GM21367 (cell line): ENCODE measurements at regions not wholly inside any gene's neighbourhood (a gene's known extent, or its start where the extent isn't known, plus 50 kb on each side); places are given as distances from the start of the nearest gene placed in this dataset.
"Not testable (repeated sequence)": the region's sequence is repeated elsewhere in the genome, so short reads cannot be mapped to it uniquely, and the experiment has no call there.

ENCODE experiments used
- ATAC-seq: cut with Tn5 transposase; IDR thresholded peaks from one replicate; pipeline ENCODE4 v1.9.1; 2021; ENCODE audit not compliant: unreplicated experiment

DNA sequence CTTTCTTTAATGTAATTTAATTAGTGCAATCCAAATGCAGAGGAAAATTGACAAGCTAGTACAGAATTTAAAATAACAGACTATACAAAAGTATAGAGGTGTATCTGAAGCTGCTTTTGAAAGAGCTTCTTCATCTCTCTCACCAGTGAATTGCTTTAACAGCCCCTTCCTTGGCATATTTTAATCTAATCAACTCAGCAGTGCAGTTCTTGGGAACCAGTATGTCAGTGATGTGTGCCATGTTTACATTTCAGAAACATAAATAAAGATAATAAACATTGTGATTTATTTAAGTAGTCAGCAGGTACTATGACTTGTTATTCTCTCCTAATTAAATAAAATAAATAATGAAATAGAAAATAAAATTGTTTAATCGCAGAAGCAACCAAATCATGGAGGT is 1260.6 kb downstream of the NCAM2 start:
- no peak for ATAC-seq

DNA sequence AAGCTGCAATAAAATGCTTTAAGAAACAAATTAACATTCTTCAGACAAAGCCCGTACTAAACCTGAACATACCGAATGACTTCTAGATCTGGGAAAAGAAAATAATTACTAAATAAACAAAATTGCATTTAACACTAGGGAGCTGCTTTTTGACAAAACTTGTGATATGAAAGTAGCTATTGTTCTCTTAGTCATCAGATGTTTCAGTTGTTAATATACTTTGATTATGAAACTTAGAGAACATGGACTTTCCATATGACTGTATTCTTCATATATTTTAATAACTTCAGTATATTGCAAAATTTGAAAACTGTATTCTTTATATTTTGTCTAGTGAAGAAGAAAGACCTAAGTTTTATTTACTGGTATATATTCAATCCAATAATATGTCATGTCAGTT is 1262.1 kb downstream of the NCAM2 start:
- ATAC-seq, result no peak

DNA sequence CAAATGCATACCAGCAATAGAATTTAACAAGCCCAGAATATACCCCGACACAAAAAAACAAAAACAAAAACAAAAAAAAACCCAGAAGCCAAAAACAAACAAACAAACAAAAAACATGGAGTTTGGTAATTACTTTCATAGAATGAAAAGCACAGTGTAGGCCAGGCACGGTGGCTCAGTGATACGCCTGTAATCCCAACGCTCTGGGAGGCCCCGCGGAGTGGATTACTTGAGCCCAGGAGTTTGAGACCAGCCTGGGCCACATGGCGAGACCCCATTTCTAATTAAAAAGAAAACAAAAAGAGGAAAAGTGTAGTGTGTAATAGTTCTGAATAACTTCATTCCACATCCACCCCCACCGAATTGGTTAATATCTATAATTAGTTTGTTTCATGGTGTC is 1265.7 kb downstream of the NCAM2 start:
- ATAC-seq, result no peak

DNA sequence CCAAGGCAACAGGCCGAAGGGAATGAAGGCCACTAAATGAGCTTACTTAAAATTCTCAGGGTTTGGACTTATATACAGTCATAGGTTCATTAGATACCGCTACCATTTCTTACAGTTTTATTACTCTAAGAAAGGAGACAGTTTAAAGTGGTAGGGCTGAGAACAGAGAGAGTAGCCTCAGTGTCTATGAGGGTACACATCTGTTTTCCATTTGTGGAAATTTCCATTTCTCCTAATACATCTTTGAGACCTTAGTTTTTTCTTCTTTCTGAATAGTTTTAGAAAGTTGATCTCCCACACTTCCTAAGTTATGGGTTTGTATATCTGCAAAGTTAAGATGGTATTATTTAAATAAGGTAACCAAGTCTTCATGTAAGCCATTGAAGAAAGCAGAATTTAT is 1279.1 kb downstream of the NCAM2 start:
- no peak for ATAC-seq

DNA sequence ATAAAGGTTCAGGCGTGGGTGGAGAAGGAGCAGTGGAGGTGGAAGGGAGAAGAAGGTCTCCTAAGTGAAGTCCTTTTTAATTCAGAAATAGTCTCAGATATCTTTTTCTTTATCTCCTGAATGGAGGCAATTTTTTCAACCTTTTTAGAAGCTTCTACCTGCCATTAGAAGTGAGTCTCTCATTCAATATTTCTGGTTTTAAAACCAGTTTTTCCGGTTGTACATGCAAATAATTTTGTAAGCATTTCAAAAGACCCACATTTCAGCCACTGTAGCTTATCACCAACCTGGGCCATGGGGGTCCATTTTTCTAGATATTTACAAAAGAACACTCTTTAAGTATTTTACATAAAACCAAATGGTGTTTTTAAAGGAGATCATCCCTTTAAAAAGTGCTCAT is 1280.2 kb downstream of the NCAM2 start:
- no peak for ATAC-seq

DNA sequence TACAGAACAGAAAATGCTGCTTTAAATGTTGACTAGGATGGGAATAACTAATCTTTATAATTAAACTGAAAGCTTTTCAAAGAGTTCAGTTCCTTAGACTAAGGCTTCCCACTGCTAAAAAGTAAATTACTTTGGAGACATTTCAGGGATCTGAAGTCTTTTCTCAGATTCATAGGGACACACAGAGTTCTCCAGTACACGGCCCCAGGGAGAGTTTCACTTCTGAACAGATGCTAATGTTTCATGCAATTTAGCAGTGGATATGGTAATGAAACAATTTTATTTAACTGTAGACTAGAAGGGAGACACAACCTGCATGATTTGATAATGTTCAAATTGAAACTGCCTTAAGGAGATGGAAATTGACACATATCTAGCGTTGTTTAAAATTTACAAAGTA is 1282.6 kb downstream of the NCAM2 start:
- ATAC-seq, result no peak

DNA sequence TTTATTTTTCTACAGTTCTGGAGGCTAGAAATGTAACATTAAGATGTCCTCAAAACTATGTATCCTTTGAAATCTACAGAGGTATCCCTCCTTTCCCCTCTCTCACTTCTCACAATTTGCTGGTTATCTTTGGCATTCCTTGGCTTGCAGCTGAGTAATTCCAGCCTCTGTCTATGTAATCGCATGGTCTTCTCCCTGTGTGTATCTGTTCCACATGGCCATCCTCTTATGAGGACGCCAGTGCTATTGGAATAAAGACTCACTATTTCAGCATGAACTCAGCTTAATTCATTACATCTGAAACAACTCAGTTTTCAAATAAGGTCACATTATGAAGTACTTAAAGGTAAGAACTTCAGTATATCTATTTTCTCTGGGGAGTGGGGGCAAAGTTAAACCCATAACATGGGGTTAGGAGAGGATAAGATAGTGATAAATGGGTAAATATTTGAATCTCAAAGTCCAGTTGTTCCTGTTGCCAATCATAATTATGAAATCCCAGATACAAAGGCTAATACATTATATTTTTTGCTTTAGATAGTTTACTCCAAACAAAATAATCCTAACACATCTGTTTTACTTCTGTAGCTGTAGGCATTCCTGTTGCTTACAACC is 1290.8 kb downstream of the NCAM2 start:
- ATAC-seq, result no peak

DNA sequence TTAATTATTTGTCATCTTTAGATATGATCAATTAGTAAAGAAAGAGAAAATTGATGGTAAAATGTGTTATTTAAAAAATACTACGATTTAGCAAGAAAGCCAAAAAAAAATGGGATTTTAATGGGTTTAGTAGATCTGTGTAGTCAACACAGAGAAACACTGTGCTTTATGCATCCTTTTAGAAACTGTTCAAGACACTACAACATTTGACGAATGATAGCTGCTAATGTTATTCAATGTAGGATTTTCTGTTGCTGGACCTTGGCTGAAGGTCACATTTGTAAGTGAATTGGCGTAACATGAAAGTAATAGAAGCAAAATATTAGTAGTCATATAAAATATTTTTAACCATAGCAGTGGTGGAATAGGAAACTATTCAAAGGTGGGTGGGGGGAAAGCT is 1293.9 kb downstream of the NCAM2 start:
- no peak for ATAC-seq

DNA sequence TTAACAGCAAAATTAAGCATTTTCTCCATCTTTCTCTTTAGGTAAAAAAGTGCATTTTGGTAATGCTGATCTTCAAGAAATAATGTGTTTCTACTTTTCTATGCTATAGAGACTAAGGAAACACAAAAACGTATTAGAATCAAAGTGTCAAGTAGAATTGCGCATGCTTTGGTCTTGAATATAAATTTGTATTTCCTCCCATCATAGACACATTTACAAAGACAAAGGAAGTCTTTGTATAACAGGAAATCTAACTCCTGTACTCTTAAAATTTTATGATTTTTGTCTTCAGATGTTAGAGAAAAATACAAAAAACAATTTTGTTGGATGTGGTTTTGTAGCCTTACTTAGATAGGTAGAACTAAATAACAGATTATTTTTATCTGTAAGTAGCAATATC is 1299.4 kb downstream of the NCAM2 start:
- no peak for ATAC-seq

DNA sequence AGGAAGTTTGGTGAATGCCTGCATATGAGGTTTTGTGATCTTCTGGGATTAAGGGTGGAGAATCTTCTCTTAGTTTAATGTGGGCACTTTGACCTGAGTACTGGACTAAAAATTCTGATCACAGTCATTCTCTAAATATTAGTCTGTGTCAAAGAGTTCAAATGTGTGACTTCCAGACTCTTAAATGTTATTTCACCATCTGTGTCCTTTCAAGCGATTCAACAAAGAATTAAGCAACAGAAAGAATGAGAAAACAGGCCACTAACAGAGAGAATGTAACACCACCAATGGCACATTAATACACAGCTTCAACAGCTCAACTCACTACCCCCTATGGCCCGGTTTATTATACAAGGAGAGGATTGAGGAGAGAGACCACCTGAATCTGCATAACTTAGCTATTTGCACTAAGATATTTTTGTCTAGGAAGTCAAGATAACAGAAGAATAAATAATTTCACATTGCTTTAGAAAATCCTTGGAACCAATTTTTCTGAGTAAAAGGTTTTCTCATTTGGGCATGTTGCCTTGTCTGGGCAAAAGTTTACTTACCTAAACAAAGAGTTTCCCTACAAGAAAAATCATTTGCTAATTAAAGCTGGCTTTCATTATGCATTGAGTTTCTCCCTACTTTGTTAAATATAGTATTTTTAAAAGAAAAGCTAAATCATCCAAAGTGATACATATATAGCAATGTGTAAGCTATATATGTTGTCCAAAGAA is 1313.7 kb downstream of the NCAM2 start:
- no peak for ATAC-seq

DNA sequence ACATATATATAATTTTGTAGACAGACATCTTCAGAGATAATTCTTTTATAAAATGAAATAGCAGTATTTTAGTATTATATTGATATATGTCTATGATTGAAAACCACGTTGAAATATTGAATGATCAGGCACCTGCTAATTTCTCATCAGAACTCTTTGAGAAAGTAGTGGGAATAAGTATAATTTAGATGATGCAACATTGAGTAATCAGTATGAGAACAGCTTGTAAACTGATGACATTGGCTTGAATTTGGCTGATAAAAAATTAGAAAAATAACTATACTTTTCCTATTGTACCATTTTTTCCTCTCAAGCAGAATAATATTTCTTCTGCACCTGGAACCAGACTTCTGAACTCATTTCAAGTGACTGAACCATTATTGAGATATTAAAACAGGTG is 1316.8 kb downstream of the NCAM2 start:
- ATAC-seq, result no peak

DNA sequence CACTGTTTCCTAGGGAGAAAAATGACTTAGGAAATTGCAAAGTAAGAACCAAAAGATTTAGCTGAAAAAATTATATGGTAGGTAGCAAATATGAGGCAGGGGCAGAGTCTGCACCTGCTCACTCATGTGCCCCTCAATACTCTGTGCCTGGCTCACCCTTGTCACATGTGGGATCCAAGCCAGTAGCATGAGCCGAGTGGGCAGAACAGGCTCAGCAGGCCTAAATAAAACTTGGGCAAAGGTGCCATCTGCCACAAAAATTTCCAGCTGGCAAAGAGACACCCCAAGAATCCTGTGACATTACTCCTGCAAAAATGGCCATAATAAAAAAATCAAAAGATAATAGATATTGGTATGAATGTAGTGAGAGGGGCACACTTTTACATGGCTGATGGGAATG is 1321.2 kb downstream of the NCAM2 start:
- ATAC-seq, result no peak

DNA sequence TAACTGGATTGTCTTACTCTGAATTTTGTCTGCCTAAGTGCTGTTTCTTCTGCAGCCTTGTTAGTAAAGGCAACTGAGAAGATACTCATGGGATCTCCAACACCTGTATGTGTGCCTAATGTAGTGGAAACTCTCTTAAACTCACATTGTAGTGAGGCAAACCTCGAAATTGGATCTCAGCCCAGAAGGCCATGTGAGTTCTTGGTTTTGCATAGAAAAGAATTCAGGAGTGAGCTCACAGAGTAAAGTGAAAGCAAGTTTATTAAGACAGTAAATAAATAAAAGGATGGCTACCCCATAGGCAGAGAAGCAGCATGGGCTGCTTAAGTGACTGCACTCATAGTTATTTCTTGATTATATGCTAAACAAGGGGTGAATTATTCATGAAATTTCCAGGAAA is 1344.7 kb downstream of the NCAM2 start:
- ATAC-seq, result no peak

DNA sequence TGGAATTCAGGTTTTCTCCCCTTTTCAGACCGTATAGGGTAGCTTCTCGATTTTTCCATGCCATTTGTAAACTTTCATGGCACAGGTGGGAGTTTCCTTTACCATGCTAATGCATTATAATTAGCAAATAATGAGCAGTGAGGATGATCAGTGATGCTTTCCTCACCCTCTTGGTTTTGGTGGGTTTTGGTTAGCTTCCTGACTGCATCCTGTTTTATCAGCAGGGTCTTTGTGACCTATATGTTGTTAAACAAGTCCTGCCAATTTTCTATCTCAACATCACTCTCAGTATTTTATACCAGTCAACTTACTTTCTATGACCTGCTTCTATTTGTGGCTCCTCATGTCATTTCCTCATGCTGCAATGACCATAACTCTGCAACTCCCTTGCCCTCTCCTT is 1345.1 kb downstream of the NCAM2 start:
- ATAC-seq, result no peak

DNA sequence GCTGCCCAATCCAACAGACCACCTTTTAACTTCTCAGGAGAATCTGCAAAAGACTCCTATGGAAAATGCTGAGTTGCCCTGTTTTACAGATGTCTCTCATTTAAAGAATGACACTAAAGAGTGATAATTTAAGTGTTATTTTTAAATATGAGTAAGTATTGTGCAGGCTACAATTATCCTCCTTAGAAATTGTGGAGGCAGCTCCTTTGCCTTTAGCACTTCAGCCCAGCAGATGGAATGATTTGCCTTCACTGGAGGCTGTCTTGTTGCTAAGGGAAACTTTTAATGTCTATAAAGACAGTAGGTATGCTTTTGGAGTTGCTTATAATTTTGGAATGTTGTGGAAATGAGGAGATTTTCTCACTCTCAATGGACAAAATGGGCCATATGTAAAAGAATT is 1345.5 kb downstream of the NCAM2 start:
- ATAC-seq, result no peak

DNA sequence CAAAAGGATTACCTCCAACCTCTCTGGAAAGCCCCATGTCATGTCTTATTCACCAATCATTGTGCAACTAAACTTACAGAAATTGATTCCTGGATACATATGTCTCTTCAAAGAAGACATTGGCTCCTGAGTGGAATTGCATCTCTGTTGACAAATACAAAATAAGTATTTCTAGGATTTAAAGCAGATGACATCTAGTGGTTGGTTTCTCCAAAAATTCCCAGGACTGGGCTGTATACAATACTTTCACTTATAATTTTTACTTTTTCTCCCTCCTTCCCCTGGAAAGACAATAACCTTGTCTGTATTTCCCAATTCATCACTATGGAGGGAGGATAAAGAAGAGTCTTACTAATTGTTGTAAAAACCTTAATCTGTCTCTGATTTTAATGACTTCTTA is 1347.4 kb downstream of the NCAM2 start:
- no peak for ATAC-seq

DNA sequence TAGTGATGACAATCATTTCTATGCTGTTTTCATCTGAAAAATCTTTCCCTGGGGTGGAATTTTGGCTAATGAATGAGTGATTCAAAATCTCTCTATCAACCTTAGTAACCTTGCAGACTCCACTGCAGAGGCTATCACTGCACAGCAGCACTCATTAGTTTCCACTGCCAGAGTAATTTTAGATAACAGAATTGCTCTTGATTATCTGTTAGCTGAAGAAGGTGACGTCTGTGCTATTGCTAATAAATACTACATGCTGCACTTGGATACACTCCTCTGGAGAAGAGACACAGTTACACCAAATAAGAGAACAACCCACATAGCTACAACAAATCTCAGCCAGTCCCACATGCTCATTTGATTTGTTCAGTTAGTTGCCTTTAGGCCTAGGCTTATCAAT is 1348.4 kb downstream of the NCAM2 start:
- ATAC-seq, result no peak

DNA sequence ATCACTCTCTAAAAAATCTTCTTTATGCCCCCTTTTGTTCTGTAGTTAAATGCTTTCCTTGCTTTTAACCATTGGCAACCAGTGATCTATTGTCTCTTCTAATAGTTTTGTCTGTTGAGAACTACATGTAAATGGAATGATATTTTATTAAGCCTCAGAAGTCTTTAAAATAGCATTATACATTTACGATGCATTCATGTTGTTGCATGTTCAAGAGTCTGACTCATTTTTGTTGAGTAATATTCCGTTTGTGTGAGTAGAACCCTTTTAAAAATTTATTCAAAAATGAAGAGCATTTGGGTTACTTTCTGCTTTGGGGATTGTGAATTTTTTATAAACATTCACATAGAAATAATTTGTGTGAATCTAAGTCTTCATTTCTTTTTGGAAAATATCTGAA is 1352.9 kb downstream of the NCAM2 start:
- no peak for ATAC-seq

DNA sequence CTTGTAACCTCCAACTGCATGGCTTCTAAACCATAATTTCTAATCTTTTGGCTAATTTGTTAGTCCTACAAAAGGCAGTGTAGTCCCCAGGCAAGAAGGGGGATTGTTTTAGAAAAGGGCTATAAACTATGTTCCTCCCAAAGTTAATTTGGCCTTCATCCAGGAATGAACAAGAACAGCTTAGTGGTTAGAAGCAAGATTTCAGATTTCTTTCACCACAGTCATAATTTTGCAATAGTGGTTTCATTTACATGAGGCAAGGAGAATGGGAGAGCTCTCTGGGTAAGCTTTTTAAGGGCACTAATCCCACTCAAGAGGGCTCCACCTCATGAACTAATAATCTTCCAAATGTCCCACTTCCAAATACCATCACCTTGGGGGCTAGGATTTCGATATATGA is 1353.9 kb downstream of the NCAM2 start:
- no peak for ATAC-seq

DNA sequence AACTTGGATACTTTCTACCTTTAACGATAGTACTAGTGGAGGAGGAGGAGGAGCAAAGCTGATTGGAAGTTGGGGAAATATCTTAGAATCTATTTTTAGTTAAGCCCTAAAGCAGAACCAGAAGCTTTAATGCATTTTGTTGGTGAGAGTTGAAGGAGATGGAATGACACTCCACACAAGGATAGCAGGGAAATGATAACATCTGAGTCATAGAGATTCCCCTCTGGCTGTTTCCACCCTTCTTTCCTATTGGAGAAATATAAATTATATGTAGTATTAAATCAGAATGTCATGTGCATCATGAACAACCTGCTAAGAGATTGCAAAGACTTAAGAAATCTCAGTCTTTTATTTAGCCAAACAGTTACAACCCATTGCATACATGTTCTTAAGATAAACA is 1357.7 kb downstream of the NCAM2 start:
- ATAC-seq, result no peak

DNA sequence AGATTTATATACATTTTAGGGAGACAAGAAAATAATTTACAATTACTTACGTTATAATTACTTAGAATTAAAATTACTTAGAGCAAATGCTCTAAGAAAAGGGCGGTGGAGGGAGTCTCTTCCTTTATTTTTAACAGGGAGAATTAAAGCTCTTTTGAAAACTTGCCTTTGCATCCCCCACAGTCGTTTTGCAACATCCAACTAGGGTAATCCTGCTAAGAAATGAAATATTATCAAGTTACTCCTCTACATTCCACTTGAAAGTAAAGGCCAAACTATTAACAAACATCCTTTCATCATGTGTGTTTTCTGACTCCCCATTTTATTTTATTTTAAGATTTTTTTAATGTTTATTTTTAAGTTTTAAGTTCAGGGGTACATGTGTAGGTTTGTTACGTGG is 1358.5 kb downstream of the NCAM2 start:
- ATAC-seq, result no peak

DNA sequence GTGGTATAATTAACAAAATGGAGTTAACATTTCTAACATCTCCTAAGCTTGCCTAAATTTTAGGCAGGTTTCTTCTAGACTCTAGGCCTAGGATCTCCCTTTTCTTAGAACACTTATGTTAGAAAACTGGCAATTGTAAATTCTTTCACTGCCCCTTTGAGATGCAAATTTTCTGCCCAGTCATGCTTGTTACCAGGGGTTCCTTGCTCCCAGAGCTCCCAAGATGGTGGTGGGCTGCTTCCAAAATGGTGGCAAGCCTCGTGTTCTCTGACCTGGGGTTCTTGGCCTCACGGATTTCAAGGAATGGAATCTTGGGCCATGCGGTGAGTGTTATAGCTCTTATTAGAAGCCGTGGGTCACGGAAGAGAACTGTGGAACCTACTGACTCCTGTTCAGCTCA is 1361.4 kb downstream of the NCAM2 start:
- not testable (repeated sequence) for ATAC-seq

DNA sequence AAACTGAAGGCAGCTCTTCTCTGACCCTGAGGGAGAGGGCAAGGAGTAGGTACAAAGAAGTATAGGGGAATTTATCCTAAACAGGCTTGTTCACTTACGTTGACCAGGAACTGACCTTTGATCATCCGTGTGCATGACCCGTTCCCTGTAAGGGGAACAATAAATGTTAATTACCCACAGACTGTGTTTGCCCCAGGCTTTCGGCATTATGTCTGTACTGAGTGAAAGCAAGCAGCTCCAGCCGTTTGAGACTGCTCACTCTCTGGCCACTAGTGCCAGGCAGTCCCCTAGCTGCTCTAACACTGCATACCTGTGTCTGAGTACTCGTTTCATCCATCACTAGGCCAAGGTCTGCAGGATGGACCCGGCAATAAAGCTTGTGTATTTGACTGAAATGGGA is 1365.3 kb downstream of the NCAM2 start:
- ATAC-seq, result no peak
